Skin of body (tissue), 1 donor: ENCODE measurements at regions not wholly inside any gene's neighbourhood (a gene's known extent, or its start where the extent isn't known, plus 50 kb on each side); places are given as distances from the start of the nearest gene placed in this dataset.
"Not testable (repeated sequence)": the region's sequence is repeated elsewhere in the genome, so short reads cannot be mapped to it uniquely, and the experiment has no call there.

Experiments used
- DNase-seq: peaks from one replicate; lab custom pipeline; 2025; lab: John Stamatoyannopoulos, UW

DNA sequence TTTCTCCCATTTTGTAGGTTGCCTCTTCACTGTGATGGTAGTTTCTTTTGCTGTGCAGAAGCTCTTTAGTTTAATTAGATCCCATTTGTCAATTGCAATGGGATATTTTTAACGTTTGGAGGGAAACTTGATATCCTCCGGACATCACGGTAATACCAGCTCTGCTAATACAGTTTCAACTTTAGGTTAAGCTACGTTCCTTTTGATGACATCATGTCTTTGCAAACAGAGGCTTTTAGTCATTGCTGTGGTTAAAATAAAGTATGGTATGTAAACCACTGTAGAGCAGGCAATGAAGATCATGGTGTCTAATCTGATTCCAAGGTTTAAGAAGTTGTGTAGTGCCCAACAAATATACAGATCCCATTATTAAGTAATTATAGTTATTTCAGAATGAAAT, 168.0 kb upstream of the CHD6 start:
- no peak for DNase-seq

DNA sequence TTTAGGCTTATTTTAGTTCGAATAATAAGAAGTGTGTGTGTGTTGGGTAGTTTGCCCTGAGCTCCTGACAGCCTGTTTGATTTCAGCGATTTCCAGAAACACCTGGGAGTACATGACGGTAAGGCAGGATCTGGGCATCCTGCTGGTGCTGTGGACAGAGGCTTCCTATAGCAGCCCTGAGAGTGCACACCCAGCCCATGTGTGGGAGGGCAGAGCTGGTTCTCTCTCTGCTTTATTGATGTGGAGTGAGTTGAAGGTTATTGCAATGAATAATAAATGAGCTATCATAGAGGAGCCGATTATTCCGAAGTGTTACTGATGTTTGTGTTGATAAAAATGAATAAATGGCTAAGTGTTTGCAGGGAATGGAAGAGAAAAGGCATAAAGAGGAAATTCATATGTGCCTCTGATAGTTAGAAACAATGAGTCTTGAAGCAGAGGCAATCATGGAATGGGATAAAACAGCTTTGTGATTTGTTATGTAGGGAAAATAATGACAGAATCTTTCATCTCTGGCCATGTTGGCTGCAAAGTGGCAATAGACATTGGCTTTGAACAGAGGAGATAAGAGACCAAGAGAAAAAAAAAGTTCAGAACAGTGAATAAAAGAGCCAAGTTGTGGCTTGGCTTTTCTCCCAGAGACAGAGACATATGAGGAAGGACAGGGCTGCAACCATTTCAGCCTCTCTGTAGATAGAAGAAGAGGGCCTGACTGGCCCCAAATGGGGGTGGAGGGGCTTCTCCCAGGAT, 166.2 kb upstream of the CHD6 start:
- no peak for DNase-seq

DNA sequence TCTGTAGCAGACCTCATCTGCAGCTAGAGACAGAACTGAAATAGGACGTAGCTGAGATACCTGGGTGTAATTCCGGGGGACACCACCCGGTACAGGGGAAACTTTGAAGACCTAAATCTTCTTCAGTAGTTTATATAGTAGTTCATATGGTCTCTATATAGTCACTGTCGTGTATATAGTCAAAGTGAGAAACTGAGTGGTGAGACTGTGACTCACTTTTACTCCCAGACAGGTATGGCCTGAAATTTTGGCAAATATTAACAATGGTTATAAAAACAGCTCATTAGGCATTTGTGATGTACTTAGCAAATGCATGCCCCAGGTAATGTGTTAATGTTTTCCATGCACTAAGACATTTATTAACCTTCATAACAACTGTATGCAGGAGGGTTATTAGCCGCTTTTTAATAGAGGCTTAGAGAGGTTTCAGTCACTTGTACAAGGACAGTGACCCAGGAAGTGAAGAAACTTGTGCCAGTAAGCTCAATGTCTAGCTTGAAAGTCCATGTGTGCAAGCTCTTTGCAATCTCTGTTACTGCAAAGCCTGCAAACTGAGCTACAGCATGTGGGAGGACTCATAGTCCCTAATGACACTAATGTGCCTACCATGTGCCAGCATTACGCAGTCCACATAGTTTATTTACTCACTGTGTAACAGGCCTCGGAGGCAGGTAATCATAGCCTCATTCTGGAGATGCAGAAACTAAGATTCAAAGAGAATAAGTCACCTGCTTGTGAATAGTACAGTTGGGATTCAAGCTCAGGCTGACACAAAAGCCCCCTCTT, 165.4 kb upstream of the CHD6 start:
- no peak for DNase-seq

- DNase-seq = no peak
Measured at GRCh38 chr20:41782730-41783406, 164.7 kb upstream of the CHD6 start.

GRCh38 chr20:41782255-41782654, 164.1 kb upstream of the CHD6 start:
- no peak for DNase-seq

DNA sequence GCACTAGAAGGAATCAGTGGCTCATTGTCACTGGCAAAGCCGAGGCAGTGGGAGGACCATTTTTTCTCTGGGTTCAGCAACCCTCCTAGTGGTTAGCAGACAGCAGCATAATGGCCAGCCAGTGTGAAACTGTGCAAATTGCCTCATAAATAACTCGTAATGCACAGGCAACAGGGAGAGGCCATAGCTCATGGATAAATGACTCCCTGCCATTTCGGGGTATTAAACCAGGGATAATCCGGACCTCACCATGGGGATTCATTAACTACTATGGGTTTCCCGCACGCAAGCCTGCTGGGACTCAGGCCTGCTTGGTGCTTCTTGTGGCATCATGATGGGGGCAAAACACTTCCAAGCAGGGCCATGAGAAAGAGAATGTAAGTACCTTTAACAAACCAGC, 158.2 kb upstream of the CHD6 start:
- DNase-seq = no peak

- no peak for DNase-seq
Measured at GRCh38 chr20:41774291-41774690, 156.1 kb upstream of the CHD6 start.

- DNase-seq = no peak
Measured at GRCh38 chr20:41770965-41771364, 152.8 kb upstream of the CHD6 start.

DNA sequence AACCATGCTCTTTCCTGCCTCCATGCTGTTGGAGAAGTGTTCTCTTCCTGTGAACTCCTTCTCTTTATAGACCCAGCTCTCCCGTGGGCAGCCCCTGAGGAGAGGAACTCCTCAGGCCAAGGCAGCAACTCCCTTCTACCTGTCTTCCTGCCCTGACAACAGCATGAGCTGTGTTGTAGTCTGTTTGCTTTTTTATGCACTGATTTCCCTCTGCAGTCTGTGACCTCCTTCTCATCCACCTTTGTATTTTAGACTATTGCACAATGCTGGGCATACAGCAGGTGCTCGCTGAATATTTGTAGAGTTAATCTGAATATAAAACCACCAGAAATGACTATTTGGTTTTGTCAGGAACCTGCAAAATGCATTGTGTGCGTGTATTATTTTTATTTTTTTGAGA, 152.2 kb upstream of the CHD6 start:
- no peak for DNase-seq

- no peak for DNase-seq
Measured at GRCh38 chr20:41769592-41770018, 151.4 kb upstream of the CHD6 start.

GRCh38 chr20:41750137-41750536, 132.0 kb upstream of the CHD6 start:
- DNase-seq = no peak

- no peak for DNase-seq
Measured at GRCh38 chr20:41748756-41749582, 130.8 kb upstream of the CHD6 start.

DNA sequence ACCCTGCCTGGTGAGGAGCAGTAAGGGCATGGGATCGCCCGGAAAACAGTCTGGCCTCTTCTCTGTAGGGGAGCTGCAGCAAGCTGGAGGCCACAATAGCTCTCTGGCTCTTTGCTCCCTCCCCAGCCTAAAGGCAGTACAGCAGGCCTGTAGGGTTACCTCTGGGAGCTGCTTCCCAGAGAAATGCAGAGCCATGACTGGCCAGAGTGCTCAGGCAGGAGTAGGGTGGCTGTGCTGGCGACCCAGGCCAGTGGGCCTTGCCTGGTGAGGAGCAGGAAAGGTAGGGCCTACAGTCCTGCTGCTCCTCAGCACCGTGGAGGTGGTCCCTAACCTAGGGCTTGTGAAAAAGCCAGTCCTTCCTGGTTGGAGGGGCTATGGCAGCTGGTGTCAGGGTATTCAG, 129.9 kb upstream of the CHD6 start:
- DNase-seq = no peak

DNA sequence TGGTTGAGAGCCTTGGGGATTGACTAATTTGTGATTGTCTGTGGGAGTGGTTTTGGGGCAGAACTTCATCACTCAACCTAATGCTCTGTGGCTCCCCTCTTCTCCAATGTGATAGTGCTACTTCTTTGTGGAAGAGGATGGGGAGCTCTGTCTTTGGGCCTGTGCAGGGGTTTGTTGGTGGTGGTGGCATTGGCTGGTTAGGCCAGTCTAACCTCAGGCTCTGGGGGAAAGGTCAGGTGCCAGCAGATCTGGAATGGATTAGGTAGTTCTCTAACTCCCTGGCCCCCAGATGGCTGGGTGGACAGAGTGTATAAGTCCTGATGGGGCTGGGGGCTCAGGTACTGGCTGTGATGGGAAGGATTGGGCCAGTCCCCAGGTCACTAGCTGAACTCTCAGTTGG, 129.0 kb upstream of the CHD6 start:
- DNase-seq = no peak

DNA sequence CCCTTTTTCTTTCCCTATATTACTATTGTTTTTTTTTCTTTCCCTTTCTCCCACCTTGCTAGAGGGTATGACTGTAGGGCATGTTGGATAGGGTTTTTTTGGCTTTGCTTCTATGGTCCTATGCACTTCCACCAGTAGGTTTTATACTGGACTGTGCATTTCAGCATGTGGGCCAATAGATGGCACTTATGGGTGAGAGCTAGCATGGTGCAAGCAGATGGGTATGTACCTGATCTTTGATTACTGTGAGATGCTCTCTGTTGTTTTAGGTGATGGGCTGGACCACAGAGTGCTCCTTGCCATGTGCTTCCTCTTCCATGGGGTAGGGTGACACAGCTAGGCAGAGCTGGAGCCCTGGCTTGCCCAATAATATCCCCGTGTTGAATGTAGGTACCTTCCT, 128.5 kb upstream of the CHD6 start:
- no peak for DNase-seq

GRCh38 chr20:41738604-41739206, 120.5 kb upstream of the CHD6 start:
- DNase-seq = no peak

GRCh38 chr20:41735949-41736348, 117.8 kb upstream of the CHD6 start:
- no peak for DNase-seq

- no peak for DNase-seq
Measured at GRCh38 chr20:41734506-41734945, 116.3 kb upstream of the CHD6 start.

DNA sequence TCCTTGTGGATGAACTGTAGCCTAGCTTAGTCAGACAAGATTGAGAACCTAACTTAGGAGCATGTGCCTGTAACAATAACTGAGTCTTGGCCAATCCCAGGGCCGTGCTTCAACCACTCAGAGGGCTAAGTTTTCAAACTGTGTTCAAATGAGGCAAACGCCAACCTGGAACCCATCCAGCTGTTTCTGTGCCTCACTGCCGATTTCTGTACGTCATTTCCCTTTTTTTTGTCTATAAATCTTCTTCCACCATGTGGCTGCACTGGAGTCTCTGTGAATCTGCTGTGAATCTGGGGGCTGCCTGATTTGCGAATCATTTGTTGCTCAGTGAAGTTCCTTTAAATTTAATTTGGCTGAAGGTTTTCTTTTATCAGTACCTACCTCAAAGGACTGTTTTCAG, 115.0 kb upstream of the CHD6 start:
- no peak for DNase-seq

DNA sequence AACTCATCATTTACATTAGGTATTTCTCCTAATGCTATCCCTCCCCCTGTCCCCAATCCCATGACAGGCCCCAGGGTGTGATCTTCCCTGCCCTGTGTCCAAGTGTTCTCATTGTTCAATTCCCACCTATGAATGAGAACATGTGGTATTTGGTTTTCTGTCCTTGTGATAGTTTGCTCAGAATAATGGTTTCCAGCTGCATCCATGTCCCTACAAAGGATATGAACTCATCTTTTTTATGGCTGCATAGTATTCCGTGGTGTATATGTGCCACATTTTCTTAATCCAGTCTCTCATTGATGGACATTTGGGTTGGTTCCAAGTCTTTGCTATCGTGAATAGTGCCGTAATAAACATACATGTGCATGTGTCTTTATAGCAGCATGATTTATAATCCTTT, 113.0 kb upstream of the CHD6 start:
- not testable (repeated sequence) for DNase-seq

DNA sequence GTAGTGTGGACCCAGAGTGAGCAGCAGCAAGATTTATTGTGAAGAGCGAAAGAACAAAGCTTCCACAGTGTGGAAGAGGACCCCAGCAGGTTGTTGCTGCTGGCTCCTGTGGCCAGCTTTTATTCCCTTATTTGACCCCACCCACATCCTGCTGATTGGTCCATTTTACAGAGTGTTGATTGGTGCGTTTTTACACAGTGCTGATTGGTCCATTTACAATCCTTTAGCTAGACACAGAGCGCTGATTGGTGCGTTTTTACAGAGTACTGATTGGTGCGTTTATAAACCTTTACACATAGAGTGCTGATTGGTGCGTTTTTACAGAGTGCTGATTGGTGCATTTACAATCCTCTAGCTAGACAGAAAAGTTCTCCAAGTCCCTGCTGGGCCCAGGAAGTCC, 109.5 kb upstream of the CHD6 start:
- DNase-seq = not testable (repeated sequence)
